ENCODE measurements at regions not wholly inside any gene's neighbourhood (a gene's known extent, or its start where the extent isn't known, plus 50 kb on each side); places are given as distances from the start of the nearest gene placed in this dataset.

GRCh38 chr4:176601124-176601523 is 191.6 kb downstream of the VEGFC start:
- TF ChIP-seq, protein P1, sequence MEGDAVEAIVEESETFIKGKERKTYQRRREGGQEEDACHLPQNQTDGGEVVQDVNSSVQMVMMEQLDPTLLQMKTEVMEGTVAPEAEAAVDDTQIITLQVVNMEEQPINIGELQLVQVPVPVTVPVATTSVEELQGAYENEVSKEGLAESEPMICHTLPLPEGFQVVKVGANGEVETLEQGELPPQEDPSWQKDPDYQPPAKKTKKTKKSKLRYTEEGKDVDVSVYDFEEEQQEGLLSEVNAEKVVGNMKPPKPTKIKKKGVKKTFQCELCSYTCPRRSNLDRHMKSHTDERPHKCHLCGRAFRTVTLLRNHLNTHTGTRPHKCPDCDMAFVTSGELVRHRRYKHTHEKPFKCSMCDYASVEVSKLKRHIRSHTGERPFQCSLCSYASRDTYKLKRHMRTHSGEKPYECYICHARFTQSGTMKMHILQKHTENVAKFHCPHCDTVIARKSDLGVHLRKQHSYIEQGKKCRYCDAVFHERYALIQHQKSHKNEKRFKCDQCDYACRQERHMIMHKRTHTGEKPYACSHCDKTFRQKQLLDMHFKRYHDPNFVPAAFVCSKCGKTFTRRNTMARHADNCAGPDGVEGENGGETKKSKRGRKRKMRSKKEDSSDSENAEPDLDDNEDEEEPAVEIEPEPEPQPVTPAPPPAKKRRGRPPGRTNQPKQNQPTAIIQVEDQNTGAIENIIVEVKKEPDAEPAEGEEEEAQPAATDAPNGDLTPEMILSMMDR (IDR thresholded peaks at IDR 0.05) = no peak

DNA sequence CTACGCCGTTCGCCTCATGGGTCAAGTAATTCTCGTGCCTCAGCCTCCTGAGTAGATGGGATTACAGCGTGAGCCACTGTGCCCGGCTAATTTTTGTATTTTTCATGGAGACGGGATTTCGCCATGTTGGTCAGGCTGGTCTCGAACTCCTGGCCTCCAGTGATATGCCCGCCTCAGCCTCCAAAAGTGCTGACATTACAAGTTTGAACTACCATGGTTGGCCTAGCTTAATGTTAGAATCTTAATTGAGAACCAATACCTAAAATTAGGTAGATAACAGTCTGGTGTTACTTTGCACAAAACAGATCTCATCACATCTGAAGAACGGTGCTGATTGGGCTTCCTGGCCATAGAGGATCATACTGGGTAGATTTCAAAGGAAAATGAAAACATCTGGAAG is 184.9 kb downstream of the VEGFC start:
- TF ChIP-seq, protein P1 (IDR thresholded peaks at IDR 0.05) = no peak

DNA sequence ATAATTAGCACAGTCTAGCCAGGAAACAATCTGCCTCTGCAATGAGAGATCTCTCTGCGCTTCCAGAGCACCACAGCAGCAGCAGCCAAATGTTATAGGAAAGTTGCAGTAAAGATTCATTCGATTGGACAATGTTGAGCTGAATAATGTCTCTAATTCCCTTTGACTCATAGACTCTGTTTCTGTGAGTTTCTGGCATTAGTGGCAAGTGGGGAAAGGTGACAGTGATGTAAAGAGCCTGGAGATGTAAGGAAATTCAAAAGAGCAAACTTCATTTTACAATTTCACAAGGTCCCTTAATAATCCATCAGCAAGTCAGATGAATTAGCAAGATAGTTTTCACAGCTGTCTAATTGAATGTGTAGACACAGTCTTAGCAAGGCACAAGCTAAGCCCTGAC is 184.4 kb downstream of the VEGFC start:
- TF ChIP-seq, protein P1 (IDR thresholded peaks at IDR 0.05) = no peak

- TF ChIP-seq, protein P1 (IDR thresholded peaks at IDR 0.05) = no peak
Measured at GRCh38 chr4:176610594-176610993, 182.1 kb downstream of the VEGFC start.

GRCh38 chr4:176611381-176611780 is 181.3 kb downstream of the VEGFC start:
- TF ChIP-seq, protein P1 (IDR thresholded peaks at IDR 0.05) = no peak

DNA sequence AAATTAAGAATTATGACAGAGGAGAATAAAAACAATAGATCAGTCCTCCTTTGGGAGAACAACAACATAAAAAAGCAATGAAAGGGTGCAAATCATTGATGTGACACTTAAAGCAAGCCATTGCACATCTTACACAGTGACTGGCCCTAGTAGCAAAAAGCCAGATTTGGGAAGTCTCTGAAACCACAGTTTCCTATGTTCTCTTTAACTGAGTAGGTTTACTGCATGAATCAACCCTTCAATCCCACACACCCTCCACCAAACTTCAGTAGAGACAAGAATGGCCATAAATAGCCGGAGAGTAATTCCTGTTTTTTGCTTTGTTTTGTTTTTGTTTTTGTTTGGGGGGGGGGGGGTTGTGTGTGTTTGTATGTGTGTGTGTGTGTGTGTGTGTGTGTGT is 180.8 kb downstream of the VEGFC start:
- TF ChIP-seq, protein P1 (IDR thresholded peaks at IDR 0.05) = no peak

DNA sequence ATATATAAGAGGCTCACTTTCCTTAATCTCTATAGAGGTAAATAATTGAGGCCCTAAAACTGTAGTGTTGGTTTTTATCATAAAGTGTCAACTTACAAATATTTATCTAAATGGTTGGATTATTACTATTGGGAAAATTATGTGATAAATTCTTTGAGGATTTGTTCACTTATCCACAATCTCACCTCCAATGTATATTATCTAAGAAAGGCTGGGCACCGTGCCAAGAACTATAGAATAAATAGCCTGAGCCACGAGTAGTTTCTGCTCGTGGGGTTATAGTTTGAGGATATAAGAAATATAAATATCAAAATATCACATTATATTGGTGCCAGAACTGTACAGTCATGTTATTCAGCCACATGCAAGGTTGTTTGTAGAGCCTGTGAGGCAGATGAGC is 177.9 kb downstream of the VEGFC start:
- TF ChIP-seq, protein P1 (IDR thresholded peaks at IDR 0.05) = no peak

DNA sequence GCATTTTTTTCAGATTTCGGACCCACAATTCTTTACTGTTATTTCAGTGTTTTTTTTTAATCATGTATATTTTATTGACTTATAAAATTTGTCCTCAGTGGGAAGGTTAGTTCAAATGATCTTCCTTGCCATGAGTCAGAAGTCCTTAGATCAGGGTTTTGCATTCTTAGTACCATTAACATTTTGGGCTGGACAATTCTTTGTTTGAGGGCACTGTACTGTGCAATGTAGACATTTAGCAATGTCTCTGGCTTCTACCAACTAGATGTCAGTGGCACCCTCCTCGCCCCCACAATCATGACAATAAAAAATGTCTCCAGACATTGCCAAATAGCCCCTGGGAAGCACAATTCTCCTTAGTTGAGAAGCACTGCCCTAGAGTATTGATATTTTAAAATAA is 176.6 kb downstream of the VEGFC start:
- TF ChIP-seq, protein P1 (IDR thresholded peaks at IDR 0.05) = no peak
